ENCODE measurements at regions not wholly inside any gene's neighbourhood (a gene's known extent, or its start where the extent isn't known, plus 50 kb on each side); places are given as distances from the start of the nearest gene placed in this dataset.
"Not testable (repeated sequence)": the region's sequence is repeated elsewhere in the genome, so short reads cannot be mapped to it uniquely, and the experiment has no call there.

DNA sequence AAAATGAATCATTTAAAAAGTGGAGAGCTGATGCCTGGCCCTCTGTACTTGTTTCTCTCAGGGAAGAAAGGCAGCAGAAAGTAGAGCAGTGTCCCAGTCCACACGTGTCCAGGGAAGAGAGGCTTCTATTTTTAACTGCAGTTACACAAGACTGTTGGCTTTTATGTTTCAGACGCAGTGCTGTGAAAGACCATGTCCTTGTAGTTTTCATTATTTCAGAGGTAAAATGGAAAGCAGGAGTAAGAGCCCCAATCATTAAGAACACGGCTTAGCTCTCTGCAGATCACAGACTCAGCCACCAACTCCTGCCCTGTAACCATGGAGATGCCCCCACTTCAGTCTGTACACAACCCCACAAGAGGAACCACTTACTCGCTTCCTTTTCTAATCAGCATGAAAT is 336.3 kb downstream of the DAD1 start:
- Mint-ChIP-seq H3K4me1 (ENCODE audit: low read depth) (peaks cover 24% of the 10 kb centered on the region), H3K9me3 (ENCODE audit: low read depth) (peaks cover 2% of the 10 kb centered on the region), H3K27ac (ENCODE audit: unreplicated experiment) (peak overlapping the region; percentile 29), H3K4me3 (ENCODE audit: unreplicated experiment) (no peak overlapping the region), H3K36me3 (ENCODE audit: low read depth) (no peaks in the 10 kb centered on the region), H3K27me3 (ENCODE audit: low read depth) (no peaks in the 10 kb centered on the region)
- TF ChIP-seq, protein P1, sequence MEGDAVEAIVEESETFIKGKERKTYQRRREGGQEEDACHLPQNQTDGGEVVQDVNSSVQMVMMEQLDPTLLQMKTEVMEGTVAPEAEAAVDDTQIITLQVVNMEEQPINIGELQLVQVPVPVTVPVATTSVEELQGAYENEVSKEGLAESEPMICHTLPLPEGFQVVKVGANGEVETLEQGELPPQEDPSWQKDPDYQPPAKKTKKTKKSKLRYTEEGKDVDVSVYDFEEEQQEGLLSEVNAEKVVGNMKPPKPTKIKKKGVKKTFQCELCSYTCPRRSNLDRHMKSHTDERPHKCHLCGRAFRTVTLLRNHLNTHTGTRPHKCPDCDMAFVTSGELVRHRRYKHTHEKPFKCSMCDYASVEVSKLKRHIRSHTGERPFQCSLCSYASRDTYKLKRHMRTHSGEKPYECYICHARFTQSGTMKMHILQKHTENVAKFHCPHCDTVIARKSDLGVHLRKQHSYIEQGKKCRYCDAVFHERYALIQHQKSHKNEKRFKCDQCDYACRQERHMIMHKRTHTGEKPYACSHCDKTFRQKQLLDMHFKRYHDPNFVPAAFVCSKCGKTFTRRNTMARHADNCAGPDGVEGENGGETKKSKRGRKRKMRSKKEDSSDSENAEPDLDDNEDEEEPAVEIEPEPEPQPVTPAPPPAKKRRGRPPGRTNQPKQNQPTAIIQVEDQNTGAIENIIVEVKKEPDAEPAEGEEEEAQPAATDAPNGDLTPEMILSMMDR (IDR thresholded peaks at IDR 0.05) = no peak
- DNase-seq (ENCODE audit: low spot score) = no peak

DNA sequence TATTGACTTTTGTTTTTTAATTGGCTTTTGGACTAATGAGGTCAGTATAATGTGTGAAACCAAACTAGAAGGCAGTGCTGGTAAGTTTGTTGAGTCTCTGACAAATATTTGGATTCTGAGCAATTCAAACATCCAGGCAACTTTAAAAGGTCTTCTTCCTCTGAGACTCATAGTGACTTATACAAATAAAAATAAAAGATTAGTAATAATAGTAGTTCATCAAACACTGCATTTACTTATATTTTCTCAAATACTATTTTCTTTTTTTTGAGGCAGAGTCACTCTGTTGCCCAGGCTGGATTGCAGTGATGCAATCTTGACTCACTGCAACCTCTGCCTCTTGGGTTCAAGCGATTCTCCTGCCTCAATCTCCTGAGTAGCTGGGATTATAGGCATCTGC is 337.9 kb downstream of the DAD1 start:
- Mint-ChIP-seq H3K27ac (ENCODE audit: unreplicated experiment) (no peak overlapping the region), H3K4me1 (ENCODE audit: low read depth) (peaks cover 24% of the 10 kb centered on the region), H3K36me3 (ENCODE audit: low read depth) (no peaks in the 10 kb centered on the region), H3K4me3 (ENCODE audit: unreplicated experiment) (no peak overlapping the region), H3K9me3 (ENCODE audit: low read depth) (no peaks in the 10 kb centered on the region), H3K27me3 (ENCODE audit: low read depth) (no peaks in the 10 kb centered on the region)
- no peak for DNase-seq (ENCODE audit: low spot score)
- TF ChIP-seq, protein P1 (IDR thresholded peaks at IDR 0.05) = no peak

DNA sequence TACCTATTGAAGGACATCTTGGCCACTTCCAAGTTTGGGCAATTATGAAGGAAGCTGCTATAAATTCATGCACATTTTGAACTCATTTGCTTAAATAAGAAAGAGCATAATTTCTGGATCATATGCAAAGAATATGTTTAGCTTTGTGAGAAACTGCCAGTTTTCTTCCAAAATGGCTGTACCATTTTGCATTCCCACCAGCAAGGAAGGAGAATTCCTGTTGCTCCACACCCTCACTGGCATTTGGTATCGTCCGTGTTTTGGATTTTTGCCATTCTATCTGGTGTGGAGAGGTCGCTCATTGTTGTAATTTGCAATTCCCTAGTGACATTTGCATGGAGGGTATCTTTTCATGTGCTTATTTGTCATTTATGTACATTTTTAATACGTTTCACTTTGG is 339.3 kb downstream of the DAD1 start:
- no peak for DNase-seq (ENCODE audit: low spot score)
- Mint-ChIP-seq H3K4me1 (ENCODE audit: low read depth) (peaks cover 21% of the 10 kb centered on the region), H3K27me3 (ENCODE audit: low read depth) (no peaks in the 10 kb centered on the region), H3K27ac (ENCODE audit: unreplicated experiment) (no peak overlapping the region), H3K4me3 (ENCODE audit: unreplicated experiment) (no peak overlapping the region), H3K36me3 (ENCODE audit: low read depth) (no peaks in the 10 kb centered on the region), H3K9me3 (ENCODE audit: low read depth) (no peaks in the 10 kb centered on the region)
- TF ChIP-seq, protein P1 (IDR thresholded peaks at IDR 0.05) = no peak

DNA sequence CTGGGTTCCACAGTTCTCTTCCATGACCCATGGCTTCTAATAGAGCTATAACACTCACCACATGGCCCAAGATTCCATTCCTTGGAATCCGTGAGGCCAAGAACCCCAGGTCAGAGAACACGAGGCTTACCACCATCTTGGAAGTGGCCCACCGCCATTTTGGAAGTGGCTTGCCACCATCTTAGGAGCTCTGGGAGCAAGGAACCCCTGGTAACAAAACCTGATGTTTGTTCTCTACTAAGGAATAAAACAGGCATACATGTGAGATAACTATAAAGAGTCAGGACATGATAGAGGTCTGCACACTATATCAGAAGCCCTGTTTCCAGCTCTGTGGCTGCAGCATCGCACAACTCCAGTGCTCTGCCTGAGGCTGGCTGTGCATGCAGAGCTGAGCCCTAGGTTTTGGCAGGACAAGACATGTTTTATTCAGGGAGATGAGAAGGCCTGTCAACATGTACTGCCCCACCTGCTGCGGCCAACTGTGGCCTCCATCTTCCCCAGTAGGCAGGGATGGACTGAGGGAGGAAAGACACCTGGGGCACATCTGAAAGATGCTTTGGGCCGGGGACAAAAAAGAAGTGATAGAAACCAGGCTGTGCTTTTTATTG is 344.9 kb downstream of the DAD1 start:
- peaks cover 9% of the 10 kb centered on the region for H3K4me1 Mint-ChIP-seq (ENCODE audit: low read depth)
- H3K27ac Mint-ChIP-seq (ENCODE audit: unreplicated experiment) = no peak overlapping the region
- no peaks in the 10 kb centered on the region for H3K9me3 Mint-ChIP-seq (ENCODE audit: low read depth)
- DNase-seq (ENCODE audit: low spot score) = no peak
- H3K4me3 Mint-ChIP-seq (ENCODE audit: unreplicated experiment) = no peak overlapping the region
- TF ChIP-seq, protein P1 (IDR thresholded peaks at IDR 0.05) = no peak
- H3K36me3 Mint-ChIP-seq (ENCODE audit: low read depth) = no peaks in the 10 kb centered on the region
- H3K27me3 Mint-ChIP-seq (ENCODE audit: low read depth) = no peaks in the 10 kb centered on the region

DNA sequence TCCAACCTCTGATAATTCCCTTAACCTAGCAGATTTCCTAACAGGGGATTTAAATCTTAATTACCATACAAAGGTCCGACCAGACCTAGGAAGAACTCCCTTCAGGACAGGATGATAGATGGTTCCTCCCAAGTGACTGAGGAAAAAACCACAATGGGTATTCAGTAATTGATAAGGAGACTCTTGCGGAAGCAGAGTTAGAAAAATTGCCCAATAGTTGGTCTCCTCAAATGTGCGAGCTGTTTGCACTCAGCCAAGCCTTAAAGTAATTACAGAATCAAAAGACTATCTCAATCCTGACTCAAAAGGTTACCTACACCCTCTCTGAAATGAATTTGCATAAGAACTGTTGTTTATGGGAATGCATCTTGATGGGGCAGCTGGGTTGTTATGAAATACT is 350.7 kb downstream of the DAD1 start:
- not testable (repeated sequence) for H3K9me3 Mint-ChIP-seq (ENCODE audit: low read depth); H3K27ac Mint-ChIP-seq (ENCODE audit: unreplicated experiment); DNase-seq (ENCODE audit: low spot score); H3K4me1 Mint-ChIP-seq (ENCODE audit: low read depth); H3K27me3 Mint-ChIP-seq (ENCODE audit: low read depth); H3K4me3 Mint-ChIP-seq (ENCODE audit: unreplicated experiment); H3K36me3 Mint-ChIP-seq (ENCODE audit: low read depth)

DNA sequence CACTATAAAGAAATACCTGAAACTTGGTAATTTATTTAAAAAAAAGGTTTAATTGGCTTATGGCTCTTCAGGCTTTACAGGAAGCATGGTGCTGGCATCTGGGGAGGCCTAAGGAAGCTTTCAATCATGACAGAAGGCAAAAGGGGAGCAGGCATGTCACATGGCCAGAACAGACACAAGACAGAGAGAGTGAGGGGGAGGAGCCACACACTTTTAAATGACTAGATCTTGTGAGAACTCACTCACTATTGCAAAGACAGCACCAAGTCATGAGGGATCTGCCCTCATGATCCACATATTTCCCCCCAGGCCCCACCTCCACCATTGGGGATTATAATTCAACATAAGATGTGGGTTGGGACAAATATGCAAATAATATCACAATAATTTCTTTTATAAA is 355.6 kb downstream of the DAD1 start:
- Mint-ChIP-seq H3K4me1 (ENCODE audit: low read depth) (peaks cover 18% of the 10 kb centered on the region), H3K36me3 (ENCODE audit: low read depth) (no peaks in the 10 kb centered on the region), H3K27ac (ENCODE audit: unreplicated experiment) (no peak overlapping the region), H3K27me3 (ENCODE audit: low read depth) (no peaks in the 10 kb centered on the region), H3K4me3 (ENCODE audit: unreplicated experiment) (no peak overlapping the region), H3K9me3 (ENCODE audit: low read depth) (peaks cover 5% of the 10 kb centered on the region)
- TF ChIP-seq, protein P1 (IDR thresholded peaks at IDR 0.05) = no peak
- no peak for DNase-seq (ENCODE audit: low spot score)
